Upper lobe of left lung (tissue), 4 donors: ENCODE measurements at regions not wholly inside any gene's neighbourhood (a gene's known extent, or its start where the extent isn't known, plus 50 kb on each side); places are given as distances from the start of the nearest gene placed in this dataset.

Experiments
- CTCF ChIP-seq, 6 experiments: fragments of 450-650 bp in 4 of 6; fragments of 200-600 bp in 2 of 6; sonication (generic) in 2 of 6; IDR thresholded peaks; one replicate each; pipeline ENCODE4 v1.5.1; 2016 to 2019; ENCODE audit warnings: antibody characterized with exemption in 6 of 6
- EP300 ChIP-seq, 4 donors: sonication (generic); formaldehyde crosslinking; IDR thresholded peaks; one replicate each; pipeline ENCODE4 v1.5.1; 2017; ENCODE audit warnings: antibody characterized with exemption in 4 of 4, control low read depth in 2 of 4
- POLR2A ChIP-seq, 4 donors: fragments of 450-650 bp; IDR thresholded peaks; one replicate each; pipeline ENCODE4 v1.5.1; 2016 to 2017; ENCODE audit warnings: antibody characterized with exemption in 4 of 4, mild to moderate bottlenecking in 2 of 4
- POLR2AphosphoS5 ChIP-seq, 2 donors: sonication (generic); formaldehyde crosslinking; IDR thresholded peaks; one replicate each; pipeline ENCODE4 v1.5.1; 2017; ENCODE audit warnings: antibody characterized with exemption in 2 of 2

GRCh38 chr1:112322983-112323678 is 72.9 kb upstream of the CTTNBP2NL start:
- TF ChIP-seq POLR2AphosphoS5 (IDR thresholded peaks at IDR 0.05) (peak in 1 of 2 donors; percentile 59), CTCF (IDR thresholded peaks at IDR 0.05) (no peak), EP300 (IDR thresholded peaks at IDR 0.05) (no peak), POLR2A (IDR thresholded peaks at IDR 0.05) (no peak)
